ENCODE measurements at regions not wholly inside any gene's neighbourhood (a gene's known extent, or its start where the extent isn't known, plus 50 kb on each side); places are given as distances from the start of the nearest gene placed in this dataset.

DNA sequence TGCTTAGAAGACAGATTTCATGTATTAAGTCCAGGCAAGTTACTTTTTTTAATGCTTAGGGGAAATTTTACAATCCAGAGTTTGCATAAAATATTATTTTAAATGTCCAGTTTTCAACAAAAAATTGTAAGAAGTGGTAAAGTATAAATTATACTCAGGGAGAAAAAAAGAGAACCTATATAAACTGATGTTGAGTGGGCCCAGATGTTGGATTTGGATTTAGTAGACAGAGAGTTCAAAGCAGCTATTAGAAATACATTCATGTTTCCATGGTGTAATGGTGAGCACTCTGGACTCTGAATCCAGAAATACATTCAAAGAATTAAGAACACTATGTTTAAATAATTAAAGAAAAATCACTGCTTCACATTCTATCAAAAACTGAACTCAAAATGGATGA is 349.9 kb upstream of the ZNF507 start:
- DNase-seq, result no peak

- DNase-seq, result no peak
Observed at GRCh38 chr19:32010071-32010470, 335.3 kb upstream of the ZNF507 start.

DNA sequence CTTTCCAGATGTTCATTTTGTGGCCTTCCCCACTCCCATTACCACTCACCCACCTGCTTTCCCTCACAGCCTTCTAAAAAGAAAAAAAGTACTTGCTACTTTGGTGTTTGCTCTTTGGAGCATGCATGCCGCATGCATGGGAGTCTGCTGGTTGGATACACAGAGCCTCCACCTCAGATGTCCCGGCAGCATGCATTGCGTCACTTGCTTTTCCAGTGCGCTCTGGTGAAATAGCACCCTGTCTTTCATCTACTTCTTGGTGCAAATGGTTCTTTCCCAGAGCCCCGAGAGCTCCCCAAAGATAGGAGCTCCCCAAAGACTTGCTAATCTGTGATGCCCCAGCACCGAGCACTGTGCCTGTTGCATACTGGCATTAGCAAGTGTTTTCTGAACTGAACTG is 333.2 kb upstream of the ZNF507 start:
- no peak for DNase-seq

DNA sequence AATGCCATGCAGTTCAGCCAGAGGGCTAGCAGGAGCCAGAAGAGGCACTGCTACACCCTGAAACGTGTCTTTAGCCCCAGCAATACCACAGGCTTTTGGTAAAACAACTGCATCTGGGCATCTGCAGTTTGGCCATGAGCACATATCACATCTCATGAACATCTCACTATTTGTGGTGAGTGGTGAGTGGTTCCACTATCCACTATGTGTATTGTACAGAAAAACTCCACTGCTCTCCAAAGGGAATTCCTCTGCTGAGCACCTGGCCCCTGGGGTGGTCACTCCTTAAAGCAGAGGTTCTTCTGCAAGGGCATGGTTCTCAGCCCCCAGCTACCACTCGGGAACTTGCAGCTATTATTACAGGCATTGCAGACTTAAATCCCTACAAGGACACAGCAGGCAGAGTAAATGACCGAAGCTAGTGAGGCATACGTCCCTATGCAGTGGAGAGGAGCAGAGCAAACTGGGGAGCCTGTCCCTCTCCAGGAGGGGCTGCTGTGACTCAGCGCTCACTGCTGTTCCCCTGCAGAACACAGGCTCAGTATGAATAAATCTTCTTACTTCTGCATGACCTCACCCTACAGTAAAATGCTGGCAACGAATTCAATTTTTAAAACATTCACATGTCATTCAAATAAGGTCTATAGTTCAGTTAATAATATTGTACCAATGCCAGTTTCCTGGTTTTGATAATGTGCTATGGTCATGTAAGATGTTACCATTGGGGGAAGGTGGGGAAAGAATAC is 332.4 kb upstream of the ZNF507 start:
- DNase-seq, result no peak

GRCh38 chr19:32017176-32017953 is 328.0 kb upstream of the ZNF507 start:
- no peak for DNase-seq

- no peak for DNase-seq
Observed at GRCh38 chr19:32018014-32018413, 327.4 kb upstream of the ZNF507 start.

GRCh38 chr19:32020538-32020937 is 324.9 kb upstream of the ZNF507 start:
- no peak for DNase-seq

DNA sequence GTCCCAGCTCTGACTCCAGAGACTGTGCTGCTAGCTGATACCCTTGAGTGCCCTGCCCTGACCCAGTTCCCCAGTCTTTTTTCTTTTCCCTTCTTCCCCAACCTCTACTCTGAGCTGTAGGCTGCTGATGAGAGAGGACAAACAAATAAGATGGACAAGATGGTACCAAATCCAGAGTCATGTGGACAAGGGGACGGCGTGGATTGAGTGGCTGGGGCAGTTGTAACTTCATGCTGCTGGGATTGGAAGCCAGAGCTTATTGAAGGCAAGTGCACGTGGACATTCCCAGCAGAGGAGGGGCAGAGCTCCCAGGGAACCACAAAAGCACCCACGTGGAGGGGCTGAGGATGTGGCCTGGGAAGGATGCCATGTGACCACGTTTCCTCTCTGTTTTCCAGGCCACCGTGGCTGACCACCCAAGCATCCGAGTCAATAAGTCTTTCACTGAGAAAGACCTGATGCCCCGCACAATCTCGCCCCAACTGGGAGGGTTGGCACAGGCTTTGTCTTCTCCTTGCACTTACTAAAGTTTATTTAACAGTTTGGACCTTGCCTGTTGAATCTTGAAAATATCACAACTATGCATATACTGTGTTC is 323.3 kb upstream of the ZNF507 start:
- no peak for DNase-seq

DNA sequence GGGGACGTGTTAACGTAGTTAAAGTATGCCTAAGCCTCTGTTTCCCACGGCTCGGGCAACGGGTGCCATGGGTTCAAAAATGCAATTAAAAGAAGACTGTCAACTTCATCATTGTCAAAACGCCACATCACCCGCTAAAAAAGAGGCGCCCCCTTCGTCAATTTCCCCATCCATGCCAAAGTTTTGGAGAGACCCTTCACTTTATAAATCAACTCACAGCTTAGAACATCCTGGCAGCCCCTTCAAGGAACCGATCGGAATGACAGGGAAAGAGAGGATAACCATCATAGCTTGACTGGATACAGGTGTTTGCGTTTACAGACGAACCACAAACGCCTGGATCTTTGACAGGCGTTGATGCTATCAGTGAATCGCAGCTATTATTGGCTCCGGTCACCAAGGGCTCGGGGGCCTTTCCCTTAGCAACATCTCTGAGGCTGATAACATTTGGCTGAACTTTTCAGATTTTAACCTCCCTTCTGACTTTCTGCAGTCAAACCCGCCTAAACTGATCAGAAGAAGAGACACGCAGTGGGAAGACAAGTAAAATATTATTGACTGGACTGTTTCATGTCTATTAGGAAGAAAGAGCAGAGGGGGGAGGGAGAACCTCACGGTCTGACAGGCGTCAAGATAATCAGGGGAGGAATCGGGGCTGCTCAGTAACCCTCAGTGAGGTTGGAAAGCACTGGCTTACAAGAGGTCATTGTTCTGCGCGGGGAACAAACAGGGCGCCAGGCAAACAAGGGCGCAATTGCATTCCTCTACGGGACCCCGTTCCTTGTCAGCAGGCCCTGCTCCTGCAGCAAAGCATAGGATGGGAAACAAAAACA is 322.5 kb upstream of the ZNF507 start:
- DNase-seq, result no peak

DNA sequence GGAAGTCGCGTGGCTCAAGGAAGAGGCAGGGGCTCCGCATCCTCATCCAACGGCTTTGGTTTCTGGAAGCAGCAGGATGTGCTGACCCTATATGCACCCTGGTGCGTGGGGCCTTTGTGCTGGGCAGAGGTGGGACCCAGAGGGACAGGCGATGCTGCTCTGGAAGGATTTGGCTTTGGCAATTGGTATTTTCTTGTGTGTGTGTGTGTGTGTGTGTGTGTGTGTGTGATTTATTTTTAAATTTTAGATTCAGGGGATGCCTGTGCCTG is 321.9 kb upstream of the ZNF507 start:
- DNase-seq, result no peak

DNA sequence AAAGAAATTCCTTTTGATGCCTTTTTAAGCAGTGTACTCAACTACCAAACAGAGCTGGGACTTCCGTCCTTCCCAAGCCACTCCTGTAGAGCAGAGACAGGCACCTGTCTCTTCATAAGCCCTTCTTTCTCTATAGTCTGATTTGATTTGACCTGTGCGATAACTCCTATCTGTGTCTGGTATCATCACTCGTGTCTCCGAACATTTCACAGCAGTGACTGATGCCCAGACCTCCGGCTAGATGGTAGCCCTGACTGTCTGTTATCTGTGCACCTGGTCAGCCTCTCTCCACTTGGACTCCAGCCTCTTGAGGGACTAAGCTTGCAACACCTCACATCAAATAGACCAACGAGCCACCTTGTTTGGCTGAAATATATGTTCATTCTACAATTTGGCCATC is 316.2 kb upstream of the ZNF507 start:
- DNase-seq, result no peak

DNA sequence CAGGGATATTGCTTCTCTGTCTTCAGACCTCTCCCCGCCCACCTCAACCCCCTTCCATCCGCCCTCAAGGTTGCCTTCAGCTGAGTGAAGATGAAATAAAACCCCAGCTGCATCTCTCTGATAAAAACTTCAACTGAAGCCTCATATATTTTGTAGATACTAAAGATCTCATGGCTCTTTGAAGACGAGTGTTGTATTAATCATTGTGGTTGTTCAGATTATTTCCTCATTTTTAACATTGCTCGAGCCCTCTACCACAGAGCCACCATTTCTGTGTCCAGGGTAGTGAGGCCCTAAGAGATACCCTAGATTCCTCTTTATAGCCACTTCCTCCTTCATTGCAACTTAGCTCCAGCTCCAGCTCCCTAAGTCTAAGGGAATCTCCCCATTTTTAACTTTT is 312.8 kb upstream of the ZNF507 start:
- no peak for DNase-seq

GRCh38 chr19:32035626-32036025 is 309.8 kb upstream of the ZNF507 start:
- DNase-seq, result no peak

DNA sequence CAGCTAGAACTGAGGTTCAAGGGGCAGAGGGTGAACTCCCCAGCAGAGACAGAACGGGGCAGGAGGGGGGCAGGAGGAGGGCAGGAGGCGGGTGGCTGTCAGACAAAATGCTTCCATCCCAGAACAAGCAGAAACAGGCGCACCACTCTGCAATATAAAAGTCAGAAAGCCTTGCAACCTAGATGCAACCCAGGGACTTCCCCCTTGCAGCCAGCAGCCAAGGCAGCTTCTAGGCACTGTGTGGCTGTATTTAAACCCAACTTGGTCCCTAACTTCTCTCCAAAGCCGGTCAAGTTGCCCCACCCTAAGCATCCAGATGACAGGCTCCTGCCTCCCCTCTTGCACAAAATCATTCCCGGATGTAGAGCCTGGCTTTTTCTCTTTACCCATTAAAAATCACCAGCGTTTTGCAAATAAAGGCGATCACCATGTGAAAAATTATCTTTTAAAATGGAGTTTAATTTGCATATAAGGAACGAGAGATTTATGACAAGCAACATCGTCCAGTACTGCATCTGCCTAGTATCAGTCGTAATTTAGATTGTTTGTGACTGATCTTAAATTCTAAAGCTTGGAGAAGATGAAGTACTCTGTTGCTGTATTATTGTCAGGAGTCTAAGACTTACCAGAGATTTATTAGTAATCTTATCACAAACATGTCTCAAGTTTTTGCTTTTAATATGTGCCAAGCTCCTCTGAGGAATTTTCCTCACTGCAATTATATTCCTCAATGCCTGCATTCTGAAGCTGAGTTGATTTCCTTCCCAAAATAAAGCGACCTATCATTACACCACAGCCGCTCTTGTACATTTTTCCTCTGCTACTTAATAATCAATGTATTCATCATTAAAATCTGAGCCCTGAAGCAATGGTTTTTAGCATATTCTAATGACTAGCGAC is 307.1 kb upstream of the ZNF507 start:
- no peak for DNase-seq

DNA sequence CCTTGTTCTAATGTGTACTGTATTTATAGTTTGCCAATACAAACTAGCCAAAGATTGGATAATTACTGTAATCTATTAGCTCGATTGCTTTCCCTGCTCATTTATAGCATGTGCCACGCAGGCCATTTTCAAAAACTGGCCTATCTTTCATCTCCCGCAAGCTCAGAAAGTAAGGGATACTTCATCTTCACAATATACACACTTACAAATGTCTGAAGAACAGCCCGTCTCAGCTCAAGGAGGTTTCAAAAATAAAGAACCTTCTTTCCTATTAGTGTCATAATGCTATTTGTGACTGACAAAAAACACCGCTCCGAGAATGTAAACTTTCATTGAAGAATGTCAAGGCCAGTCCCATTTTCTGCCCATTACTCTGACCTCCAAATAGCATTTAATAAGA is 306.4 kb upstream of the ZNF507 start:
- no peak for DNase-seq

DNA sequence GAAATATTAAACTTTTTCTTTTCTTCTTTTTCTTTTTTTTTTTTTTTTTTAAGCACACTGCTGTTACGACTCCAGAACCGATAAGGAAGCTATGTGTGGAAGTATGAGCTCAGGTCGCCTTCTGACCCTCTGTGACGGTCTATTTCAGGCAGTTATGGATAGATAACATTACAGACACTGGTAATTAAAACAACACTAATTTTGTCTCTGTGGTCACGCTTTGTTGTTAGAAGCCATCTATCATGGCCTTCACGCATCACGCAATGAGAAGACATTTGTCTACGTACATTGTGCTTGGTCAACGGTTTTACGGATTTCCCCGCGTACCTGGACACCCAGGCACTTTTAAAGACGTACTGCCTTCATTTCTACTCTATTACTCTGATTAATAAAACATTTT is 306.0 kb upstream of the ZNF507 start:
- no peak for DNase-seq

- DNase-seq, result no peak
Observed at GRCh38 chr19:32040236-32040635, 305.2 kb upstream of the ZNF507 start.

GRCh38 chr19:32041681-32042292 is 303.6 kb upstream of the ZNF507 start:
- DNase-seq, result no peak

DNA sequence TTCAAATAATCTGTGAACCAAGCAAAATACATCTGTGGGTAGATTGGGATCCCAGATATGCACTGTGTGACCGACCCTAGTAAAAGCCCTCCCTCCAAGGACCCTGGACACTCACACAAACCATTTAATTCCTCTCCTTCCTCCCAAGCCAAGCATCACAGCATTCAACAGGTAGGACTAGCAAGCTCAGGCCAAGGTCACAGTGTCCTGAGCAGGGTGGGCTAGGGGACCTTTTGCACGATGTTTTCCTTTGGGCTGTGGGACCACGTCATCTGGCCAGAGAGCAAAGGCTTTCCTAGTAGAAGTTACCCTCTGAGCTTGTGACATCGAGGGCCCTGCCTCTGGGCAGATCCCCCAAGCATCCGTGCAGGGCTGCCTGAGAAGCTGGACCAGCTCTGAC is 297.6 kb upstream of the ZNF507 start:
- no peak for DNase-seq

DNA sequence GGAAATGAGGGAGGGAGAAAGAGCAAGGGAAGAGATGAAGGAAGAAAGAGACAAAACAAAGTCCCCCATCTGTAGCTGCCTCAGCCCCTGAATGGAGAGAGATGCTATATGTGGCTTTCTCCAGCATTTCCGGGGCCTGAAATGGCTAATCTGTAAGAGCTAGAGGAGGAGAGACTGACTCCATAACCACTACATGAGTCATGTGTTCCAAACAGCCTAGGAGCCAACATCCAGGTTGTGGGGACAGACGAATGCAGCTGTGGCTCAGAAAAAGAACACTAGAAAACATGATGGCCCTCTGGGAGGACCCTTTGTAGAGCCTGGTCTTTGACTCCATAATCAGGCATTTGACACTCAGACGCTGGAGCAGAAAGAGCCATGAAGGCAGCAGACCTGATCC is 292.0 kb upstream of the ZNF507 start:
- DNase-seq, result no peak

DNA sequence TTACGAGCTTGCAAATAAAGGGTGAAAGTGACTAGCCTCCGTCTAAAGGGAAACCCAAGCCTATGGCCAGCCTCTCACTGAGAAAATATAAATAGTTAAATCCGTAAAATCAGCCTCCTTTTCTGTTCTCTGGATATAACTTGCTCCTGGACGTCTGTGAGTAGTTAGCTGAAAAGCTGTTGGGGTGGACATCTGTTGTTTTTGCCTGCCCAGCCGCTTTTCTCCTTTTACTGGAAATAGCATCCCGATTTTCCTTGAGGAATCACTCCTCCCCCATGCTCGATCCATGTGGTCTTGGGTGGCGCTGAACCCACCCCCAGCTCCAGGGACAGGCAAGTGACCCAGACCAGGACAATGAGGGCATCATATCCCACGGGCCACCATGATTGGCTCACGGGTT is 291.5 kb upstream of the ZNF507 start:
- DNase-seq, result no peak

DNA sequence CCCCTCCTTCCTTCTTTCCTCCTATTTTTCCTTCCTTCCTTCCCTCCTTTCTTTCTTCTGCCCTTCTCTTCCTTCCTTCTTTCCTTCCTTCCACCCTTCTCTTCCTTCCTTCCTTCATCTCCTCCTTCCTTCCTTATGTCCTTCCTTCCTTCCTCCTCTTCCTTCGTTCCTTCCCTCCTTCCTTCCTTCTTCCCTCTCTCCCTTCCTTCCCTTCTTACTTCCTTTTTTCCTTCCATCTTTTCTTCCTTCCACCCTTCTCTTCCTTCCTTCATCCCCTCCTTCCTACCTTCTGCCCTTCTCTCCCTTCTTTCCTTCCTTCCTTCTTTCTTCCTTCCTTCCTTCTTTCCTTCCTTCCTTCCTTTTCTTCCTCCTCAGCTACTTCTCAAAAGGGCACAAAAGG is 287.3 kb upstream of the ZNF507 start:
- no peak for DNase-seq

Measured in CD4-positive, alpha-beta T cell treated with Interleukin-17A for 4 hours (primary cell).